Osteoblast (primary cell): ENCODE measurements at regions not wholly inside any gene's neighbourhood (a gene's known extent, or its start where the extent isn't known, plus 50 kb on each side); places are given as distances from the start of the nearest gene placed in this dataset.

Experiments used
- DNase-seq: peaks from one replicate; pipeline ENCODE4 v3.0.0; 2011; ENCODE audit warnings: low spot score, mixed read lengths; ENCODE audit not compliant: insufficient read length; ENCODE audit errors: missing footprints
- H2AFZ ChIP-seq: 2 replicates; pipeline ENCODE4 v1.6.0; 2011; ENCODE audit warnings: mild to moderate bottlenecking, low read length
- H3K27ac ChIP-seq: 2 replicates; pipeline ENCODE4 v1.5.1; 2011; ENCODE audit warnings: mild to moderate bottlenecking, low read depth, low read length, moderate library complexity
- H3K27me3 ChIP-seq: 2 replicates; pipeline ENCODE4 v1.6.0; 2012; ENCODE audit warnings: mild to moderate bottlenecking, control low read depth, inconsistent platforms, low read length, moderate library complexity; ENCODE audit not compliant: insufficient read depth
- H3K36me3 ChIP-seq: 2 replicates; pipeline ENCODE4 v1.5.1; 2011; ENCODE audit warnings: mild to moderate bottlenecking, low read length, control low read depth, moderate library complexity; ENCODE audit not compliant: insufficient read depth
- H3K4me1 ChIP-seq: 2 replicates; pipeline ENCODE4 v1.5.1; 2011; ENCODE audit warnings: mild to moderate bottlenecking, low read length, control low read depth, moderate library complexity; ENCODE audit not compliant: insufficient read depth
- H3K4me2 ChIP-seq: 2 replicates; pipeline ENCODE4 v1.6.0; 2011; ENCODE audit warnings: mild to moderate bottlenecking, low read length; ENCODE audit not compliant: insufficient read depth
- H3K4me3 ChIP-seq: fragments of 200-600 bp; sonication (generic); 3 replicates; pipeline ENCODE4 v1.5.1; 2012; ENCODE audit warnings: mild to moderate bottlenecking, low read length, inconsistent platforms; ENCODE audit not compliant: insufficient read depth
- H3K79me2 ChIP-seq: 2 replicates; pipeline ENCODE4 v1.6.0; 2012; ENCODE audit warnings: mild to moderate bottlenecking, low read length, control low read depth, inconsistent platforms; ENCODE audit not compliant: insufficient read depth
- H3K9me3 ChIP-seq: 2 replicates; pipeline ENCODE4 v1.5.1; 2011; ENCODE audit warnings: low read depth, low read length, control low read depth
- H4K20me1 ChIP-seq: 2 replicates; pipeline ENCODE4 v1.6.0; 2012; ENCODE audit warnings: mild to moderate bottlenecking, low read length, control low read depth; ENCODE audit not compliant: insufficient read depth
- TF ChIP-seq, protein P1 (sequence below): IDR thresholded peaks from 2 replicates; pipeline ENCODE4 v1.5.1; 2011; ENCODE audit warnings: mild to moderate bottlenecking, low read depth, low read length, moderate library complexity; ENCODE audit errors: extremely low read depth

DNA sequence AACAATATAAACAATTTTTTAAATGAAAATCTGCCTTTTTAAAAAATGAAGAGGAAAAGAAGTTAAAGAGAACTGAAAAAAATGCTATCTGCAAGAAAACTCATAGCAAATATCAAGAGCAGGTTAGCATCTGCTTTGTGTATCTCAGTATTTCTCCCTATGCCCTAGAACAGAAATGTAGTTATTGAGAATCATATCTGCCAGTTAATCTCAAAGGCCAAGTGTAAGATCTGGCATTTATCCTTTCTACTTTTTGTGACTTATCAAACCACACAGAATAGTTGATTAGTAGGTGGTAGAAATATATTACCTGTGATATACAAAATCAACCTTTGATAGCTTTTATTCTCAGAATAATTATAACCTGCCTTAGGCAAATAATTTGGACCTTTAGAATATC is 1699.8 kb downstream of the EFNA5 start:
- H3K4me2 ChIP-seq, result no peak overlapping the region
- H3K27ac ChIP-seq, result no peak overlapping the region
- H3K79me2 ChIP-seq, result no peaks in the 10 kb centered on the region
- DNase-seq, result no peak
- H3K4me1 ChIP-seq, result no peaks in the 10 kb centered on the region
- no peaks in the 10 kb centered on the region for H4K20me1 ChIP-seq
- TF ChIP-seq, protein P1, sequence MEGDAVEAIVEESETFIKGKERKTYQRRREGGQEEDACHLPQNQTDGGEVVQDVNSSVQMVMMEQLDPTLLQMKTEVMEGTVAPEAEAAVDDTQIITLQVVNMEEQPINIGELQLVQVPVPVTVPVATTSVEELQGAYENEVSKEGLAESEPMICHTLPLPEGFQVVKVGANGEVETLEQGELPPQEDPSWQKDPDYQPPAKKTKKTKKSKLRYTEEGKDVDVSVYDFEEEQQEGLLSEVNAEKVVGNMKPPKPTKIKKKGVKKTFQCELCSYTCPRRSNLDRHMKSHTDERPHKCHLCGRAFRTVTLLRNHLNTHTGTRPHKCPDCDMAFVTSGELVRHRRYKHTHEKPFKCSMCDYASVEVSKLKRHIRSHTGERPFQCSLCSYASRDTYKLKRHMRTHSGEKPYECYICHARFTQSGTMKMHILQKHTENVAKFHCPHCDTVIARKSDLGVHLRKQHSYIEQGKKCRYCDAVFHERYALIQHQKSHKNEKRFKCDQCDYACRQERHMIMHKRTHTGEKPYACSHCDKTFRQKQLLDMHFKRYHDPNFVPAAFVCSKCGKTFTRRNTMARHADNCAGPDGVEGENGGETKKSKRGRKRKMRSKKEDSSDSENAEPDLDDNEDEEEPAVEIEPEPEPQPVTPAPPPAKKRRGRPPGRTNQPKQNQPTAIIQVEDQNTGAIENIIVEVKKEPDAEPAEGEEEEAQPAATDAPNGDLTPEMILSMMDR, result no peak
- H3K36me3 ChIP-seq, result no peaks in the 10 kb centered on the region
- no peak overlapping the region for H2AFZ ChIP-seq
- H3K4me3 ChIP-seq, result no peak overlapping the region
- no peaks in the 10 kb centered on the region for H3K27me3 ChIP-seq
- H3K9me3 ChIP-seq, result no peaks in the 10 kb centered on the region

DNA sequence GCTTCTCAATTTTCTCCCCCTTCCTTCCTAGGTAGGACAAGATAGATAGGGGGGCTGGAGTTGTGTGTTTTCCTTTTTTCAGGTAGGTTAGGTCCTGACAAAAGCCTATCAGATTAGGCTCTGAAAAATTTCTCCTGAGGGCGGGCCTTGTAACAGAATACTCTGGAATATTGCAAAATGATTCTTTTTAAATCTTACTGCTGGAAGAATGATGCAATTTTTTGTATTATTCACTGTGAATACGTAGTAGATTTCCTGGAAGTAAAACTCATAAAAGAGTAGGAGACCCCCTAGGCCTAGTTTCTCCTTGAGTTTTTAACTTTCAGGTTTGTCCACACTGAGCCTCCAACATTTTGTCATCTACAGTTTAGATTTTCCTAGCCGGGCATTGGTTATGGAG is 1701.8 kb downstream of the EFNA5 start:
- no peaks in the 10 kb centered on the region for H3K4me1 ChIP-seq
- H2AFZ ChIP-seq, result peak overlapping the region; percentile 26
- no peak overlapping the region for H3K4me3 ChIP-seq
- H3K27ac ChIP-seq, result no peak overlapping the region
- no peaks in the 10 kb centered on the region for H4K20me1 ChIP-seq
- no peaks in the 10 kb centered on the region for H3K9me3 ChIP-seq
- H3K27me3 ChIP-seq, result no peaks in the 10 kb centered on the region
- DNase-seq, result no peak
- TF ChIP-seq, protein P1, result no peak
- no peak overlapping the region for H3K4me2 ChIP-seq
- no peaks in the 10 kb centered on the region for H3K79me2 ChIP-seq
- H3K36me3 ChIP-seq, result no peaks in the 10 kb centered on the region

DNA sequence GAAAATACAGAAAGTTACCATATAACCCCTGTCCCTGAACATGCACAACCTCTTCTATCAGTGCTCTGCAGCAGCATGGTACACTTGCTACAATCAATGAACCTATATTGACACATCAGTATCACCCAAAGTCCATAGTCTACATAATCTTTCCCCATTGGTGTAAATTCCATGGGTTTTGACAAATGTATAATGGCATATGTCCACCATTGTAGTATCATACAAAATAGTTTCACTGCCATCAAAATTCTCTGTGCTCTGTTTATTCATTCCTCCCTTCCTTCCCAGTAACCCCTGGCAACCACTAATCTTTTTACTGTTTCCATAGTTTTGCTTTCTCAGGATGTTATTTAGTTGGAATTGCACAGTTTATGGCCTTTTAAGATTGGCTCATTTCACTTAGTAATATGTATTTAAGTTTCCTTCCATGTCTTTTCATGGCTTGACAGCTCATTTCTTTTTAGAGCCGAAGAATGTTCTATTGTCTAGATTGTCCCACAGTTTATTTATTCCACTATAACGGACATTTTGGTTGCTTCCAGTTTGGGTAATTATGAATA is 1707.0 kb downstream of the EFNA5 start:
- no peaks in the 10 kb centered on the region for H3K27me3 ChIP-seq
- H3K4me2 ChIP-seq, result no peak overlapping the region
- DNase-seq, result no peak
- peak overlapping the region; percentile 23 for H2AFZ ChIP-seq
- TF ChIP-seq, protein P1, result no peak
- H3K79me2 ChIP-seq, result no peaks in the 10 kb centered on the region
- no peak overlapping the region for H3K27ac ChIP-seq
- H3K9me3 ChIP-seq, result no peaks in the 10 kb centered on the region
- no peak overlapping the region for H3K4me3 ChIP-seq
- no peaks in the 10 kb centered on the region for H4K20me1 ChIP-seq
- H3K4me1 ChIP-seq, result no peaks in the 10 kb centered on the region
- H3K36me3 ChIP-seq, result no peaks in the 10 kb centered on the region

DNA sequence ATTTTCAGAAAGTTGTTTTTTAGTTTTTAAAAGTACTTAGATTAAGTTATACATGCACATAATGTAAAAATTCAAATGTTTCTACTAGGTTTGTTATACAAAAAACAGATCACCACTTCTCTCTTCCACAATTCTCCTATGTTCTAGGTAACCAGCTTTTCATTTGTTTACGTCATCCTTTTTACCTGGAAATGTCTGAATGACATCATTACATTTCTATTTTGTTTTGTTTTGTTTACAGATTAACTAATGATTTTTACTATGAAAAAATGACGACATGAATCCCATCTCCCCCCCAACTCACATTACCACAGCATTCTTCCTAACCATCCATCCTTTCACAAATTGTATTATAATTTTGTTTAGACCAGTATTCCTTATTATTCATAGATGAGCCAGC is 1709.2 kb downstream of the EFNA5 start:
- Histone ChIP-seq H3K27me3 (no peaks in the 10 kb centered on the region), H3K4me1 (no peaks in the 10 kb centered on the region)

More for the DNA sequence above, 1709.2 kb downstream of the EFNA5 start:
- H3K79me2 ChIP-seq, result no peaks in the 10 kb centered on the region
- no peak overlapping the region for H3K4me2 ChIP-seq
- no peak for DNase-seq
- no peaks in the 10 kb centered on the region for H3K36me3 ChIP-seq
- H2AFZ ChIP-seq, result no peak overlapping the region
- no peaks in the 10 kb centered on the region for H3K9me3 ChIP-seq
- H4K20me1 ChIP-seq, result no peaks in the 10 kb centered on the region
- no peak overlapping the region for H3K27ac ChIP-seq
- TF ChIP-seq, protein P1, result no peak
- H3K4me3 ChIP-seq, result no peak overlapping the region
